ENCODE measurements at regions not wholly inside any gene's neighbourhood (a gene's known extent, or its start where the extent isn't known, plus 50 kb on each side); places are given as distances from the start of the nearest gene placed in this dataset.
"Not testable (repeated sequence)": the region's sequence is repeated elsewhere in the genome, so short reads cannot be mapped to it uniquely, and the experiment has no call there.

GRCh38 chr10:36524126-36524525 lies 601.3 kb upstream of the ANKRD30A start:
- not testable (repeated sequence) for TF ChIP-seq CTCF (IDR thresholded peaks at IDR 0.05; ENCODE audit: low read length); EZH2 (optimal IDR thresholded peaks at IDR 0.05; ENCODE audit: low read depth, low read length)

All from MM.1S (cell line).